DOHH2 (cell line): ENCODE measurements at regions not wholly inside any gene's neighbourhood (a gene's known extent, or its start where the extent isn't known, plus 50 kb on each side); places are given as distances from the start of the nearest gene placed in this dataset.

ENCODE experiments used
- H3F3A ChIP-seq: fragments of 200-600 bp; sonication (generic), shearing (Covaris generic); 2 replicates; pipeline ENCODE4 v1.6.0; 2016; ENCODE audit warnings: antibody characterized with exemption, mild to moderate bottlenecking; ENCODE audit not compliant: control insufficient read depth, insufficient read depth
- H3K27ac ChIP-seq: fragments of 200-600 bp; sonication (generic); 2 replicates; pipeline ENCODE4 v1.5.1; 2014; ENCODE audit warnings: low read depth, mild to moderate bottlenecking, low read length, moderate library complexity
- H3K27me3 ChIP-seq: fragments of 200-600 bp; sonication (generic); 2 replicates; pipeline ENCODE4 v1.6.1; 2014; ENCODE audit warnings: mild to moderate bottlenecking, low read length, mixed read lengths; ENCODE audit not compliant: control insufficient read depth
- H3K36me3 ChIP-seq: fragments of 200-600 bp; sonication (generic); 2 replicates; pipeline ENCODE4 v1.6.1; 2014; ENCODE audit warnings: mild to moderate bottlenecking, low read length, moderate library complexity, mixed read lengths; ENCODE audit not compliant: control insufficient read depth
- H3K4me1 ChIP-seq: fragments of 200-600 bp; sonication (generic); 2 replicates; pipeline ENCODE4 v1.6.1; 2014; ENCODE audit warnings: mild to moderate bottlenecking, low read length, mixed read lengths; ENCODE audit not compliant: control insufficient read depth
- H3K4me2 ChIP-seq: fragments of 200-600 bp; sonication (generic); 2 replicates; pipeline ENCODE4 v1.6.0; 2014; ENCODE audit warnings: mild to moderate bottlenecking, low read length, moderate library complexity
- H3K4me3 ChIP-seq: fragments of 200-600 bp; sonication (generic); 2 replicates; pipeline ENCODE4 v1.5.1; 2014; ENCODE audit warnings: mild to moderate bottlenecking, low read length, mixed read lengths
- H3K79me2 ChIP-seq: fragments of 200-600 bp; sonication (generic); 2 replicates; pipeline ENCODE4 v1.6.1; 2014; ENCODE audit warnings: mild to moderate bottlenecking, low read length, mixed read lengths; ENCODE audit not compliant: control insufficient read depth
- H3K9me2 ChIP-seq: fragments of 200-600 bp; sonication (generic); replicated peaks from 2 replicates; pipeline ENCODE4 v1.6.1; 2014; ENCODE audit warnings: mild to moderate bottlenecking, low read length, mixed read lengths; ENCODE audit not compliant: control insufficient read depth
- H3K9me3 ChIP-seq: fragments of 200-600 bp; sonication (generic); 2 replicates; pipeline ENCODE4 v1.6.1; 2014; ENCODE audit warnings: antibody characterized with exemption, low read length, mixed read lengths; ENCODE audit not compliant: control insufficient read depth, insufficient read depth
- H4K20me1 ChIP-seq: fragments of 200-600 bp; sonication (generic); 2 replicates; pipeline ENCODE4 v1.6.0; 2014; ENCODE audit warnings: low read depth, mild to moderate bottlenecking, antibody characterized with exemption, low read length, moderate library complexity; ENCODE audit not compliant: control insufficient read depth, insufficient read depth
- EZH2phosphoT487 ChIP-seq: fragments of 200-600 bp; sonication (generic); IDR thresholded peaks from 2 replicates; pipeline ENCODE4 v1.6.1; 2017; ENCODE audit warnings: borderline replicate concordance, mild to moderate bottlenecking, antibody characterized with exemption, low read length, moderate library complexity, mixed read lengths
- TF ChIP-seq, protein P1 (sequence below): fragments of 200-600 bp; sonication (generic); IDR thresholded peaks from one replicate; pipeline ENCODE4 v1.5.1; 2014; ENCODE audit warnings: antibody characterized with exemption, mild to moderate bottlenecking, low read depth, low read length; ENCODE audit not compliant: poor library complexity, severe bottlenecking

DNA sequence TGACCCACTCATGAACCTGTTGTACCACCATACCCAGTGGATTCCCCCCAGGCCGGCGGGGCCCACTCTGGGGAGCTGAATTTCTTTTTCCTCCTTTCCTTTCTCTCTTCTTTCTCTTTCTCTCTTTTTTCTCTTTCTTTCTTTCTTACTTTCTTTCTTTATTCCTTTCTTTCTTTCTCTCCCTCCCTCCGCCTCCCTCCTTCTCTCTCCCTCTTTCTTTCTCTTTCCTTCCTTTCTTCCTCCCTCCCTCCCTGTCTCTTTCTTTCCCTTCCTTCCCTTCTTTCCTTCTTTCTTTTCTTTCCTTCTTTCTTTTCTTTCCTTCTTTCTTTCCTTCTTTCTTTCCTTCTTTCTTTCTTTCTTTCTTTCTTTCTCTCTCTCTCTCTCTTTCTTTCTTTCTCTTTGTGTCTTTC, 327.7 kb downstream of the ZNF536 start:
- no peaks in the 10 kb centered on the region for H3K36me3 ChIP-seq
- no peaks in the 10 kb centered on the region for H4K20me1 ChIP-seq
- H3K4me1 ChIP-seq = no peaks in the 10 kb centered on the region
- no peaks in the 10 kb centered on the region for H3K27me3 ChIP-seq
- no peaks in the 10 kb centered on the region for H3K79me2 ChIP-seq
- no peaks in the 10 kb centered on the region for H3F3A ChIP-seq
- H3K4me2 ChIP-seq = no peak overlapping the region
- no peaks in the 10 kb centered on the region for H3K9me2 ChIP-seq
- no peak overlapping the region for H3K4me3 ChIP-seq
- TF ChIP-seq, protein P1, sequence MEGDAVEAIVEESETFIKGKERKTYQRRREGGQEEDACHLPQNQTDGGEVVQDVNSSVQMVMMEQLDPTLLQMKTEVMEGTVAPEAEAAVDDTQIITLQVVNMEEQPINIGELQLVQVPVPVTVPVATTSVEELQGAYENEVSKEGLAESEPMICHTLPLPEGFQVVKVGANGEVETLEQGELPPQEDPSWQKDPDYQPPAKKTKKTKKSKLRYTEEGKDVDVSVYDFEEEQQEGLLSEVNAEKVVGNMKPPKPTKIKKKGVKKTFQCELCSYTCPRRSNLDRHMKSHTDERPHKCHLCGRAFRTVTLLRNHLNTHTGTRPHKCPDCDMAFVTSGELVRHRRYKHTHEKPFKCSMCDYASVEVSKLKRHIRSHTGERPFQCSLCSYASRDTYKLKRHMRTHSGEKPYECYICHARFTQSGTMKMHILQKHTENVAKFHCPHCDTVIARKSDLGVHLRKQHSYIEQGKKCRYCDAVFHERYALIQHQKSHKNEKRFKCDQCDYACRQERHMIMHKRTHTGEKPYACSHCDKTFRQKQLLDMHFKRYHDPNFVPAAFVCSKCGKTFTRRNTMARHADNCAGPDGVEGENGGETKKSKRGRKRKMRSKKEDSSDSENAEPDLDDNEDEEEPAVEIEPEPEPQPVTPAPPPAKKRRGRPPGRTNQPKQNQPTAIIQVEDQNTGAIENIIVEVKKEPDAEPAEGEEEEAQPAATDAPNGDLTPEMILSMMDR = no peak
- TF ChIP-seq EZH2phosphoT487 = no peak
- H3K9me3 ChIP-seq = no peaks in the 10 kb centered on the region
- no peak overlapping the region for H3K27ac ChIP-seq

DNA sequence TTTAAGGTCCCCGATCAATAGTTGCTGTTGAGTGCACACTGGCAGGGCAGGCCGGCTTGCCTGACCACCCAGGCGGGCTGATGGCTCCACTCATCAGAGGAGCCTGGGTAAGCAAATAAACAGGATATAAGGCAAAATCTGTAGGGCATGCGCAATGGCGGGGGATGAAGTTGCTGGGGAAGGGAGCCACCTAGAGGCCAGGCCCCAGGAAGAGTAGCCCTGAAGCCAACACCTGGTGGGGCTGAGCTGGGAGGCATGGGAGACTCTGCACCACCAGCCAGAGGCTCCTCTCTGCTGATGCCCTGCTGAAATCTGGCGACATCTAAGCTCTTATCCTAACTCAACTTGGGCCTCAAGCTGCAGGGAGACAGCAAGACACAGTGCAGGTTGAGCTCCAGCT, 324.3 kb downstream of the ZNF536 start:
- Histone ChIP-seq H3K9me2 (no peaks in the 10 kb centered on the region), H3K9me3 (no peaks in the 10 kb centered on the region), H3K27me3 (no peaks in the 10 kb centered on the region), H3K4me1 (no peaks in the 10 kb centered on the region), H3K79me2 (no peaks in the 10 kb centered on the region), H3K36me3 (no peaks in the 10 kb centered on the region), H3K4me2 (no peak overlapping the region), H3K27ac (no peak overlapping the region), H3F3A (no peaks in the 10 kb centered on the region), H3K4me3 (no peak overlapping the region), H4K20me1 (no peaks in the 10 kb centered on the region)
- TF ChIP-seq EZH2phosphoT487 = no peak
- TF ChIP-seq, protein P1 = peak; percentile 58

GRCh38 chr19:30695171-30695875, 323.1 kb downstream of the ZNF536 start:
- no peak overlapping the region for H3K4me2 ChIP-seq
- no peak for TF ChIP-seq EZH2phosphoT487
- TF ChIP-seq, protein P1 = no peak
- no peaks in the 10 kb centered on the region for H3K9me3 ChIP-seq
- no peaks in the 10 kb centered on the region for H3K36me3 ChIP-seq
- H3K4me3 ChIP-seq = no peak overlapping the region
- no peak overlapping the region for H3K27ac ChIP-seq
- no peaks in the 10 kb centered on the region for H3K9me2 ChIP-seq
- H3K27me3 ChIP-seq = no peaks in the 10 kb centered on the region
- H3K79me2 ChIP-seq = no peaks in the 10 kb centered on the region
- no peaks in the 10 kb centered on the region for H4K20me1 ChIP-seq
- no peaks in the 10 kb centered on the region for H3K4me1 ChIP-seq
- H3F3A ChIP-seq = no peaks in the 10 kb centered on the region
